ENCODE measurements at regions not wholly inside any gene's neighbourhood (a gene's known extent, or its start where the extent isn't known, plus 50 kb on each side); places are given as distances from the start of the nearest gene placed in this dataset.

DNA sequence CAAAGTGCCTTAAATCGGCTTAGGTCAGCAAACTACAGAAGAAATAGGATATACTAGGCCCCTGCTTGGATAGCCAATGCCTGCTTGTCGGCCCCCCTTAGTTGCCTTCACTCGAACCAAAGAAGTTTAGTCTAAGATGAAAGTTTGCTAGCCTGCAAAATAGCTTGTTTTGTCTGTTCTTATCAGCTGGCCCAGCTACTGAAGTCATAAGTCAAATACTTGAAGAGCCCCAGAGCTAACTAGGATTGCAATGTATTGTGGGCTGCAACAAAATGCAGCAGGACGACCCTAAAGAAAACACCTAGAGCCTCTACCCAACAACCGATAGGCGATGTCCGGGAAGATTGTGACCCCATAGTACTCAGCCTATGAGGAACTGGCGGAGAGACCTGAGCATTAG lies 183.5 kb upstream of the HS6ST1 start:
- no peak overlapping the region for H3K4me3 ChIP-seq (ENCODE audit: low read length)
- TF ChIP-seq, protein P1, sequence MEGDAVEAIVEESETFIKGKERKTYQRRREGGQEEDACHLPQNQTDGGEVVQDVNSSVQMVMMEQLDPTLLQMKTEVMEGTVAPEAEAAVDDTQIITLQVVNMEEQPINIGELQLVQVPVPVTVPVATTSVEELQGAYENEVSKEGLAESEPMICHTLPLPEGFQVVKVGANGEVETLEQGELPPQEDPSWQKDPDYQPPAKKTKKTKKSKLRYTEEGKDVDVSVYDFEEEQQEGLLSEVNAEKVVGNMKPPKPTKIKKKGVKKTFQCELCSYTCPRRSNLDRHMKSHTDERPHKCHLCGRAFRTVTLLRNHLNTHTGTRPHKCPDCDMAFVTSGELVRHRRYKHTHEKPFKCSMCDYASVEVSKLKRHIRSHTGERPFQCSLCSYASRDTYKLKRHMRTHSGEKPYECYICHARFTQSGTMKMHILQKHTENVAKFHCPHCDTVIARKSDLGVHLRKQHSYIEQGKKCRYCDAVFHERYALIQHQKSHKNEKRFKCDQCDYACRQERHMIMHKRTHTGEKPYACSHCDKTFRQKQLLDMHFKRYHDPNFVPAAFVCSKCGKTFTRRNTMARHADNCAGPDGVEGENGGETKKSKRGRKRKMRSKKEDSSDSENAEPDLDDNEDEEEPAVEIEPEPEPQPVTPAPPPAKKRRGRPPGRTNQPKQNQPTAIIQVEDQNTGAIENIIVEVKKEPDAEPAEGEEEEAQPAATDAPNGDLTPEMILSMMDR (conservative IDR thresholded peaks at IDR 0.05; ENCODE audit: low read length) = no peak
- no peak for DNase-seq (ENCODE audit: low read depth)

DNA sequence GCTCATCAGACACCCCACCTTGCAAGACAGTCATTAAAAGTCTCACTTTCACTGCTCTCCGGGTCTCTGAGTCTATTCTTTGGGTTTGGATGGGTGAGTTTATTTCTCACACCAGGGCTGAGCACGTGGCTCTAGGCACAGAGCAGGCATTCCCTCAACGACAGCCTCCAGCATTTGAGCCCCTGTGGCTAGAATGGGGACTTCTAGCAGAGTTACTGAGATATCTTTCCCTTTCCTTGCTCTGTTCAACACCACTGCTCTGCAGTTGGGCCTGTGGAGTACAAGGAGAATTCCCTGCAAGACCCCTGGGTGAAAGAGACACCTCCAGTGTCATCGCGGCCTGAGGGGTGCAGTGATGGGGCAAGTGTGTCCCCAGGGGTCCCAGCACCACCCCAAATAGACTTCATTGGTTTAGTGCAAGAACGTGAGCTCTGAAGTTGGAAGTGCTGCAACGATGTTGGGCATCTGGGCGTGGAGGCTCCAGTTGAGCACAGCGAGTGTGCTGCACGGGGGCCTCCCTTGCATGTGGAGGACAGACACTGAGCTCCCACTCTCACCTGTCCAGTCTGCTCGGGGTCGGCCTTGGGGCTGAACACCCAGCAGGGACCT lies 184.1 kb upstream of the HS6ST1 start:
- no peak overlapping the region for H3K4me3 ChIP-seq (ENCODE audit: low read length)
- TF ChIP-seq, protein P1 (conservative IDR thresholded peaks at IDR 0.05; ENCODE audit: low read length) = no peak
- DNase-seq (ENCODE audit: low read depth) = no peak

DNA sequence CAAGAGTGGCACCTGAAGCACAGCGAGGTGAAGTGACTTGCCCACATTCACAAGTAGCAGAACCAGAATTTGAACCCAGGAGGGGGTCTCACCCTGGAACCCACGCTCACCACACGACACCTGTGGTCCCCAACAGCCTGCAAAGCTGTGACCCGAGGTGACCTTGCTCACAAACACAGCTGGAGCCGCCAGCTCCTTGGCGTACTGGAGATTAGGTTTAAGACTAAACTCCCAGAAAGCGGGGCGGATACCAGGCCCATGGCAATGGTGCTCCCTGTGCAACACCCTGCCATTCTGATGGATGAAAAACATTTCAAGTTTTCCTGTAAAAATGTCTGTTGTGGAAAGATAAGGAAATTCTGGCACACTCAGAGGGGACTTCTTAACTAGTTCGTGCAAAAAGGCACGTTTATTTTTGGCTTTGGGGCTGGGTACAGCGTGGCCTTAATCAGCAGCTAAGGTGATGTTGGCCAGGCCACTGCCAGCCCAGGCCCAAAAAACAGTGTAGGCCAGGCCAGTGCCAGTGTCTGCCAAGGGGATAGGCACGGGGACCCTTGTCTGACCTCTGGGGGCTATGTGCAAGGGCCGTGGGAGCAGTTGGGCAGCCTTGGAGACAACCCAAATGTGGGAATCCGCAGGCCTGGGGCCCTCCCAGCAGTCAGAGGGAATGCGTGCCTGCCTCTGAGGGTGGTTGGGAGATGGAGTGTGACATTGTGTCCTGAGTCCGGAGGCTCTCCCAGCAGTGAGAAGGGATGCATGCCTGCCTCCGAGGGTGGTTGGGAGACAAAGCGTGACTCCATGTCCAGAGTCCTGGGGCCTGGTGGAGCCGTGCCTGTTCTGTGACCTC lies 185.0 kb upstream of the HS6ST1 start:
- TF ChIP-seq, protein P1 (conservative IDR thresholded peaks at IDR 0.05; ENCODE audit: low read length) = no peak
- DNase-seq (ENCODE audit: low read depth) = no peak
- H3K4me3 ChIP-seq (ENCODE audit: low read length) = no peak overlapping the region

DNA sequence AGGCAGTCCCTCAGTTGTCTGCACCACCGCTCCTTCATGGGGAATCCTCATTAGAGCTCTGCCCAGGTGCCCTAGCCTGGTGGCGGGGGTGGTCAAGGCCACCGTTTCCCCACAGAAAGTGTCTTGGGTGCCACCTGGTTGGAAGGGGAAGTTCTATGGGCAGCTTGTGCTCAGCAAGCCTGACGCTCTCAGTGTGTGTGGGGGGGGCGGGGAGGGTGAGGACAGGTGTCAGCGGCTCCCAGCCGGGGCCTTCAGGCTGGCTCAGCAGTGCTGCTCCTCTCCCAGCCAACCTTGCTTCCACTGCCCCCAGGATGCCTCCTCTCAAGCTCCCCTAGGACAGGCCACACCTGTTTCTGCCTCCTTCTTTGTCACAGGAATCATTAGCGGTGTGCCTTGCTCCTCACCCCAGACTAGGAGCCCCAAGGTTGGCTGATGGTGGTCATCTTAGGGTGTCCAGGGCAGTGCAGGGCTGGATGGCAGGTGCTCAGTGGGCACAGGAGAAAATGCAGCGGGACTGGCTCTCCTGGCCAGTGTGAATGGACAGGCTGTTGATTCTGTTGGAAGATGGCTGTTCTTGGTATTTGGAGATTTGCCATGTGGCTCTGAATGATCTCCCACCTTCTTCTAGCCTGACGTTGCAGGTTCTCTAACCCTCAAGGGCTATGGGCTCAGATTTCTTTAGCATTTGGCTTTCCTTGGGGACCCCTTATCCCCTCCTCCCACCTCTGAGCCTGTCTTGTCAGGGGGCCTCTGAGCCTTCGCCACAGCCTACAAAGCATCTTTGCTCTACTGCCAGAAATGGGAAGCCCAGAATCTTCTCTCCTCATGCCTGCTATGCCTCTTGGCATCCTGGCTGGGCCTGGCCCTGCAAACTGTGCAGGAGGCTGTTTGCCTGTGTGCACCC lies 185.8 kb upstream of the HS6ST1 start:
- no peak overlapping the region for H3K4me3 ChIP-seq (ENCODE audit: low read length)
- TF ChIP-seq, protein P1 (conservative IDR thresholded peaks at IDR 0.05; ENCODE audit: low read length) = no peak
- DNase-seq (ENCODE audit: low read depth) = no peak

DNA sequence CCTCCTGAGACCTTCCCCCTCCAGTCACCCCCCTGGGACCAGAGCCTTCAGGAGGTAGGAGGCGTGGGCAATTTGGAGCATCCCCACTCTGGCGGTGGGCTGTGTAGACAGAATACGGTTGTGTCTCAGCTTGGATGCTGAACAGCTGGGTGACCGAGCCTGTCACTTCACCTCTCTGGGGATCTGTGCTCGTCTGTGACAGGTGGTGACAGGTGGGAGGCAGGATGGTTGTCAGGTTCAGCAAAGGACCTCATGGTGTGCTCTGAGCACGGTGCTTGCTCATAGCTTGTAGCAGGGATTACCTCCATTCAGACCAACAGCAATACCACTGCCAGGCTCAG lies 186.5 kb upstream of the HS6ST1 start:
- no peak for DNase-seq (ENCODE audit: low read depth)
- TF ChIP-seq, protein P1 (conservative IDR thresholded peaks at IDR 0.05; ENCODE audit: low read length) = no peak
- H3K4me3 ChIP-seq (ENCODE audit: low read length) = no peak overlapping the region

DNA sequence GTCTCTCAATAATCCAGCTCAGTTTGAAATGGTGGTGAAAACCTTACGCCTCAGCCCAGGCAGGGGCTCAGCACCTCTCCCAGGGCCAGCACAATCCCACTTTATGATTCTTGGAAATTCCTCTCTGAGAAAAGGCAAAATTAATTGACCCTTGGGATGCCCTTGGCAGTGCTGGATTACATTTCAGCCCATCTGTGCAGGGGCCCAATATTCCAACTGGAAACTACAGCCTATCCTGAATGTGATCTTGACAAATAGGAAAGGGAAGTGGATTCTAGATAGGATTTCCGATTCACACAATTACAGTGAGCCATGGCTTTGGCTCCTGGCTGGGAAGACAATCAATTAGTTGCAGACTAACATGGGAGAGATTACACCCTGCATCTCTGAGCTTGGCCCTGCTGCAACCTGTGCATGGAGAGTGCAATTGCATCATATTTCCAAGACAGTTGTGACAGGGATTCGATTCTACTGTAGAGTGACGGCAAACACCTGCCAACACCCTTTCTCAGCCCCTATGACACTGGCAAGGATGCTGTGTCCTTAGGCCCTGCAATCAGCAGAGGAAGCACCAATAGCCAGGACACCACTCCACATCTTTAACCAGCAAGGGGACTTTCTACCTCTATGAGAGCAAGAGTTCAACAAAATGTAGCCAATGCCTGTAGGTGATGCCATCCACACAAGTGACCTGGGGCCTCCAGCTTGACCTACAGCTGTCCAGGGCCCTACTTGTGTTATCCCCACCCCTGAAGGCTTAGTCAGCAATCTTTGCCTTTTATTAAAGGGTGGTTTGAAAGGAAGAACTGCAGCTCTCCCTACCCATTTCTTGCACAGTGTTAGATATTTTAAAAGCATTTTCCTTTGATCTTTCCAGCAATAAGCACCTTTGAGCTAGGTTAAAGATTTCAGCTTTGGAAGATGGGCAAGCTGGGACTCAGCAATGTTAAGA lies 187.2 kb upstream of the HS6ST1 start:
- no peak overlapping the region for H3K4me3 ChIP-seq (ENCODE audit: low read length)
- TF ChIP-seq, protein P1 (conservative IDR thresholded peaks at IDR 0.05; ENCODE audit: low read length) = no peak
- DNase-seq (ENCODE audit: low read depth) = no peak

Measured in AG10803 (cell line).